ENCODE measurements at regions not wholly inside any gene's neighbourhood (a gene's known extent, or its start where the extent isn't known, plus 50 kb on each side); places are given as distances from the start of the nearest gene placed in this dataset.

- no peaks in the 10 kb centered on the region for H3K9me3 Mint-ChIP-seq
- no peaks in the 10 kb centered on the region for H3K36me3 Mint-ChIP-seq (ENCODE audit: low read depth)
- peak overlapping the region; percentile 93 for H3K27ac Mint-ChIP-seq
- peak overlapping the region; percentile 91 for H3K4me3 Mint-ChIP-seq
- ATAC-seq (replicated peaks): no peak
- H3K27me3 Mint-ChIP-seq: no peaks in the 10 kb centered on the region
- peaks cover 9% of the 10 kb centered on the region for H3K4me1 Mint-ChIP-seq
Observed at GRCh38 chr5:81850501-81851357, 99.8 kb upstream of the SSBP2 start.

GRCh38 chr5:81849770-81850367 is 99.0 kb upstream of the SSBP2 start:
- Mint-ChIP-seq H3K36me3 (ENCODE audit: low read depth) (no peaks in the 10 kb centered on the region), H3K27ac (peak overlapping the region; percentile 93), H3K9me3 (no peaks in the 10 kb centered on the region), H3K27me3 (no peaks in the 10 kb centered on the region), H3K4me1 (peaks cover 9% of the 10 kb centered on the region), H3K4me3 (peak overlapping the region; percentile 91)
- ATAC-seq (replicated peaks): no peak

- Mint-ChIP-seq H3K36me3 (ENCODE audit: low read depth) (no peaks in the 10 kb centered on the region), H3K4me1 (peaks cover 9% of the 10 kb centered on the region), H3K27me3 (no peaks in the 10 kb centered on the region), H3K9me3 (no peaks in the 10 kb centered on the region), H3K4me3 (no peak overlapping the region), H3K27ac (no peak overlapping the region)
- ATAC-seq (replicated peaks): no peak
Observed at GRCh38 chr5:81848362-81848880, 97.5 kb upstream of the SSBP2 start.

- no peak overlapping the region for H3K4me3 Mint-ChIP-seq
- H3K27ac Mint-ChIP-seq: no peak overlapping the region
- H3K4me1 Mint-ChIP-seq: peaks cover 9% of the 10 kb centered on the region
- no peaks in the 10 kb centered on the region for H3K27me3 Mint-ChIP-seq
- no peak for ATAC-seq (replicated peaks)
- H3K9me3 Mint-ChIP-seq: no peaks in the 10 kb centered on the region
- no peaks in the 10 kb centered on the region for H3K36me3 Mint-ChIP-seq (ENCODE audit: low read depth)
Observed at GRCh38 chr5:81846301-81846700, 95.4 kb upstream of the SSBP2 start.

- Mint-ChIP-seq H3K4me3 (no peak overlapping the region), H3K36me3 (ENCODE audit: low read depth) (no peaks in the 10 kb centered on the region), H3K9me3 (no peaks in the 10 kb centered on the region), H3K4me1 (no peaks in the 10 kb centered on the region), H3K27me3 (no peaks in the 10 kb centered on the region), H3K27ac (no peak overlapping the region)
- no peak for ATAC-seq (replicated peaks)
Observed at GRCh38 chr5:81843845-81844244, 92.9 kb upstream of the SSBP2 start.

GRCh38 chr5:81842795-81843398 is 92.0 kb upstream of the SSBP2 start:
- no peak for ATAC-seq (replicated peaks)
- no peaks in the 10 kb centered on the region for H3K36me3 Mint-ChIP-seq (ENCODE audit: low read depth)
- H3K4me1 Mint-ChIP-seq: peaks cover 4% of the 10 kb centered on the region
- H3K4me3 Mint-ChIP-seq: no peak overlapping the region
- no peak overlapping the region for H3K27ac Mint-ChIP-seq
- H3K27me3 Mint-ChIP-seq: no peaks in the 10 kb centered on the region
- no peaks in the 10 kb centered on the region for H3K9me3 Mint-ChIP-seq

GRCh38 chr5:81839034-81839433 is 88.1 kb upstream of the SSBP2 start:
- ATAC-seq (replicated peaks): no peak
- no peaks in the 10 kb centered on the region for H3K27me3 Mint-ChIP-seq

GRCh38 chr5:81838307-81838906 is 87.5 kb upstream of the SSBP2 start:
- peak; percentile 59 for ATAC-seq (replicated peaks)
- Mint-ChIP-seq H3K27me3 (no peaks in the 10 kb centered on the region), H3K4me3 (no peak overlapping the region), H3K27ac (peak overlapping the region; percentile 26), H3K4me1 (peaks cover 4% of the 10 kb centered on the region), H3K36me3 (ENCODE audit: low read depth) (no peaks in the 10 kb centered on the region), H3K9me3 (no peaks in the 10 kb centered on the region)

More at GRCh38 chr5:81839034-81839433, 88.1 kb upstream of the SSBP2 start:
- H3K27ac Mint-ChIP-seq: no peak overlapping the region
- no peaks in the 10 kb centered on the region for H3K36me3 Mint-ChIP-seq (ENCODE audit: low read depth)
- no peak overlapping the region for H3K4me3 Mint-ChIP-seq
- no peaks in the 10 kb centered on the region for H3K9me3 Mint-ChIP-seq
- H3K4me1 Mint-ChIP-seq: peaks cover 4% of the 10 kb centered on the region

GRCh38 chr5:81837667-81838306 is 86.9 kb upstream of the SSBP2 start:
- H3K27ac Mint-ChIP-seq: no peak overlapping the region
- no peaks in the 10 kb centered on the region for H3K36me3 Mint-ChIP-seq (ENCODE audit: low read depth)
- peaks cover 4% of the 10 kb centered on the region for H3K4me1 Mint-ChIP-seq
- no peak for ATAC-seq (replicated peaks)
- no peak overlapping the region for H3K4me3 Mint-ChIP-seq
- H3K27me3 Mint-ChIP-seq: no peaks in the 10 kb centered on the region
- H3K9me3 Mint-ChIP-seq: no peaks in the 10 kb centered on the region

GRCh38 chr5:81835814-81836367 is 85.0 kb upstream of the SSBP2 start:
- H3K36me3 Mint-ChIP-seq (ENCODE audit: low read depth): no peaks in the 10 kb centered on the region
- H3K9me3 Mint-ChIP-seq: no peaks in the 10 kb centered on the region
- H3K27ac Mint-ChIP-seq: no peak overlapping the region
- H3K27me3 Mint-ChIP-seq: no peaks in the 10 kb centered on the region
- ATAC-seq (replicated peaks): no peak
- no peak overlapping the region for H3K4me3 Mint-ChIP-seq
- H3K4me1 Mint-ChIP-seq: peaks cover 4% of the 10 kb centered on the region

- Mint-ChIP-seq H3K4me1 (peaks cover 4% of the 10 kb centered on the region), H3K36me3 (ENCODE audit: low read depth) (no peaks in the 10 kb centered on the region), H3K4me3 (no peak overlapping the region), H3K9me3 (no peaks in the 10 kb centered on the region), H3K27me3 (no peaks in the 10 kb centered on the region), H3K27ac (peak overlapping the region; percentile 17)
- no peak for ATAC-seq (replicated peaks)
Observed at GRCh38 chr5:81834021-81834660, 83.2 kb upstream of the SSBP2 start.

- Mint-ChIP-seq H3K36me3 (ENCODE audit: low read depth) (no peaks in the 10 kb centered on the region), H3K9me3 (no peaks in the 10 kb centered on the region), H3K4me3 (no peak overlapping the region), H3K27me3 (no peaks in the 10 kb centered on the region), H3K27ac (no peak overlapping the region), H3K4me1 (no peaks in the 10 kb centered on the region)
- ATAC-seq (replicated peaks): no peak
Observed at GRCh38 chr5:81830596-81830995, 79.7 kb upstream of the SSBP2 start.

GRCh38 chr5:81829242-81829641 is 78.3 kb upstream of the SSBP2 start:
- no peak overlapping the region for H3K27ac Mint-ChIP-seq
- no peaks in the 10 kb centered on the region for H3K4me1 Mint-ChIP-seq
- H3K36me3 Mint-ChIP-seq (ENCODE audit: low read depth): no peaks in the 10 kb centered on the region
- H3K27me3 Mint-ChIP-seq: no peaks in the 10 kb centered on the region
- ATAC-seq (replicated peaks): peak; percentile 24
- H3K4me3 Mint-ChIP-seq: no peak overlapping the region
- no peaks in the 10 kb centered on the region for H3K9me3 Mint-ChIP-seq

All from activated T-helper 17 cell treated with anti-CD3 and anti-CD28 coated beads, Interleukin-2, amount 50 U/mL, for 72 hours (primary cell).